Activated T-cell treated with anti-CD3 and anti-CD28 coated beads, Interleukin-2, amount 50 U/mL, for 72 hours (primary cell): ENCODE measurements at regions not wholly inside any gene's neighbourhood (a gene's known extent, or its start where the extent isn't known, plus 50 kb on each side); places are given as distances from the start of the nearest gene placed in this dataset.

Experiments
- ATAC-seq, 2 donors: fragments of 150-1000 bp; cut with Tn5 transposase; replicated peaks in 1 of 2; 2 replicates each; pipeline ENCODE4 v1.10.0; 2021; ENCODE audit warnings: moderate library complexity in 2 of 2, mild to moderate bottlenecking in 1 of 2
- DNase-seq, 2 donors: peaks; one replicate each; pipeline ENCODE4 v3.0.0; 2021 to 2022; ENCODE audit warnings: mixed read lengths in 1 of 2
- H3K27ac Mint-ChIP-seq: one replicate; pipeline ENCODE4 v1.8.0; 2022; ENCODE audit warnings: mild to moderate bottlenecking, moderate library complexity, mixed read lengths
- H3K27me3 Mint-ChIP-seq: one replicate; pipeline ENCODE4 v1.8.0; 2022; ENCODE audit warnings: low read depth, mixed read lengths
- H3K36me3 Mint-ChIP-seq, 2 donors: one replicate each; pipeline ENCODE4 v1.8.0; 2022; ENCODE audit warnings: mixed read lengths in 2 of 2, mild to moderate bottlenecking in 1 of 2; ENCODE audit not compliant: insufficient read depth in 2 of 2
- H3K4me1 Mint-ChIP-seq: one replicate; pipeline ENCODE4 v1.8.0; 2022; ENCODE audit warnings: low read depth, mixed read lengths
- H3K4me3 Mint-ChIP-seq, 2 donors: one replicate each; pipeline ENCODE4 v1.8.0; 2022; ENCODE audit warnings: mild to moderate bottlenecking in 2 of 2, mixed read lengths in 2 of 2, moderate library complexity in 2 of 2
- H3K9me3 Mint-ChIP-seq, 2 donors: one replicate each; pipeline ENCODE4 v1.8.0; 2022; ENCODE audit warnings: mixed read lengths in 2 of 2

- DNase-seq: no peak
- H3K4me3 Mint-ChIP-seq: no peak overlapping the region
- peaks cover 0 to 4% of the 10 kb centered on the region in 2 donors for H3K9me3 Mint-ChIP-seq
- H3K27ac Mint-ChIP-seq: no peak overlapping the region
- H3K4me1 Mint-ChIP-seq: peaks cover 9% of the 10 kb centered on the region
- H3K27me3 Mint-ChIP-seq: no peaks in the 10 kb centered on the region
- ATAC-seq: no peak
- no peaks in the 10 kb centered on the region for H3K36me3 Mint-ChIP-seq
Observed at GRCh38 chr3:30245858-30246622, 360.4 kb upstream of the TGFBR2 start.

- H3K9me3 Mint-ChIP-seq: peaks cover 0 to 2% of the 10 kb centered on the region in 2 donors
- H3K4me1 Mint-ChIP-seq: peaks cover 9% of the 10 kb centered on the region
- no peaks in the 10 kb centered on the region for H3K27me3 Mint-ChIP-seq
- DNase-seq: no peak
- H3K27ac Mint-ChIP-seq: peak overlapping the region; percentile 51
- H3K36me3 Mint-ChIP-seq: no peaks in the 10 kb centered on the region
- peak; percentile 73 to 74 for ATAC-seq
- H3K4me3 Mint-ChIP-seq: peak overlapping the region; percentile 7 to 63
Observed at GRCh38 chr3:30248423-30248822, 358.0 kb upstream of the TGFBR2 start.

DNA sequence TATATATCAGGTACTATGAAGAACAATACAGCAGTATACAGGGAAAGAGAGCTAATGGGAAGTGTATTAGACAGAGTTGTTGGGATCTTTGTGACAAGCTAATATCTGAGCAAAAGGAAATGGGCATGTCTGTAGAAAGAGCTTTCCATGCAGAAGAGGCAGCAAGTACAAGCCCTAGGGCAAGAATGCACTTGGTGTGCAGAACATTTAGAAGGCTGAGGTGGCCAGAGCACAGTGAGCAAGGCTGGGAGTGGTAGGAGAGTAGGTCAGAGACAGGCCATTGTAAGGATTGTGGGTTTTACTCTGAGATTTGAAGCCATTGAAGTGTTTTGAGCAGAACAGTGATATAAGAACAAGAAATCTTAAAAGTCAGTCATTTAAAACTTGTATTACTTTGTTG lies 353.9 kb upstream of the TGFBR2 start:
- DNase-seq: no peak
- Mint-ChIP-seq H3K36me3 (no peaks in the 10 kb centered on the region), H3K4me1 (peaks cover 9% of the 10 kb centered on the region), H3K9me3 (peaks cover 0 to 2% of the 10 kb centered on the region in 2 donors), H3K27me3 (no peaks in the 10 kb centered on the region), H3K27ac (no peak overlapping the region), H3K4me3 (no peak overlapping the region)
- ATAC-seq: no peak

GRCh38 chr3:30253832-30254231 lies 352.6 kb upstream of the TGFBR2 start:
- no peak overlapping the region for H3K4me3 Mint-ChIP-seq
- H3K27me3 Mint-ChIP-seq: no peaks in the 10 kb centered on the region
- H3K36me3 Mint-ChIP-seq: no peaks in the 10 kb centered on the region
- no peak overlapping the region for H3K27ac Mint-ChIP-seq
- ATAC-seq (no peak), DNase-seq (no peak)
- H3K9me3 Mint-ChIP-seq: peaks cover 0 to 2% of the 10 kb centered on the region in 2 donors
- no peaks in the 10 kb centered on the region for H3K4me1 Mint-ChIP-seq

GRCh38 chr3:30256474-30256873 lies 349.9 kb upstream of the TGFBR2 start:
- H3K4me3 Mint-ChIP-seq: no peak overlapping the region
- ATAC-seq (no peak), DNase-seq (no peak)
- no peaks in the 10 kb centered on the region for H3K27me3 Mint-ChIP-seq
- no peaks in the 10 kb centered on the region for H3K36me3 Mint-ChIP-seq
- no peak overlapping the region for H3K27ac Mint-ChIP-seq
- peaks cover 0 to 2% of the 10 kb centered on the region in 2 donors for H3K9me3 Mint-ChIP-seq
- no peaks in the 10 kb centered on the region for H3K4me1 Mint-ChIP-seq

DNA sequence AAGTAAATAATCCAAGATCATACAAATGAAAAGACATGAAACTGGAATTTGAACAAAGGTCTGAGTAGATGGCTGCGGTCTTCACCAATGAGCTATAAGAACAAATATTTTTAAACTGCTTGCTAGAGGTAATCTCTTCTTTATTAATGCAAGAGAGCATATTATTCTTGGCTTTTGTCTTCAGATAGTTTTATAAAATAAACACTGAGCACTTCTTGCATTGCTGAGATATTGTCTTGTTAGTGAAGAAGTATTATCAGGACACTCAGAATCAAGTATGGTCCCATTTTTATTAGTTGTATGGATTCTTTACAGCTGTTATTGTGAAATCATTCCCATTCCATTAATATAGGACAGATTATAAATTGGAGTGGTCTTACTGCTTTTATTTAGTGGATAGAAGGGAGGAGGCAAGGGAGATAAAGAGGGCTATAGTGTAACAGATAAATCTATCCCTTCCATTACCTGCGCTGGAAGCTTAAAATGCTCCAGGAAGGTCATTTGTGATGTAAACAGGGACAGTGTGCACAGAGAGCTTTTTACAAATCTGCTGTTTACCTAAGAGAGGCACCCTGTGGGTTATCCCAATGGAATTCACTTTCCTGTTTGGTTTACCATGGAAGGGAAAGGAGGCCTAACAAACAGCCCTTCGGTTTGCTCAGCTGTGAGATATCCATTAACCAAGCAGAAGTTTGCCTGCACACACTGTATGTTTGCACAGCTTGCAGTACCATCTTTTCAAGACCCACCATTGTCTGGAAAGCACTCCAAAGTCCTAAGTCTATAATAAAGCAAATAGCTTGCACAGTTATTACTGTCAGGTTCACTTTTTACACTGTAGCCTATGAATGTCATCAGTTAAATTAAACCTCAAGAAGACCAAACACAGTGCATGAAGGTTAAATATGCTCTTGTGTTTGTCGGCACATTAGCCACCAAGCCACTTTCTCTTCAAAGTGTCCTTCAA lies 347.7 kb upstream of the TGFBR2 start:
- ATAC-seq (no peak), DNase-seq (no peak)
- H3K36me3 Mint-ChIP-seq: no peaks in the 10 kb centered on the region
- no peaks in the 10 kb centered on the region for H3K9me3 Mint-ChIP-seq
- peaks cover 7% of the 10 kb centered on the region for H3K4me1 Mint-ChIP-seq
- H3K27ac Mint-ChIP-seq: no peak overlapping the region
- no peak overlapping the region for H3K4me3 Mint-ChIP-seq
- no peaks in the 10 kb centered on the region for H3K27me3 Mint-ChIP-seq

GRCh38 chr3:30259730-30260129 lies 346.7 kb upstream of the TGFBR2 start:
- no peak for DNase-seq
- H3K9me3 Mint-ChIP-seq: peaks cover 0 to 4% of the 10 kb centered on the region in 2 donors
- H3K4me3 Mint-ChIP-seq: no peak overlapping the region
- H3K36me3 Mint-ChIP-seq: peaks cover 5 to 8% of the 10 kb centered on the region in 2 donors
- no peak for ATAC-seq
- no peak overlapping the region for H3K27ac Mint-ChIP-seq
- peaks cover 7% of the 10 kb centered on the region for H3K4me1 Mint-ChIP-seq
- H3K27me3 Mint-ChIP-seq: no peaks in the 10 kb centered on the region

GRCh38 chr3:30260762-30261161 lies 345.6 kb upstream of the TGFBR2 start:
- H3K4me1 Mint-ChIP-seq: peaks cover 7% of the 10 kb centered on the region
- H3K27me3 Mint-ChIP-seq: no peaks in the 10 kb centered on the region
- peaks cover 2 to 5% of the 10 kb centered on the region in 2 donors for H3K9me3 Mint-ChIP-seq
- ATAC-seq (no peak), DNase-seq (no peak)
- H3K36me3 Mint-ChIP-seq: peaks cover 7 to 11% of the 10 kb centered on the region in 2 donors
- H3K27ac Mint-ChIP-seq: no peak overlapping the region
- no peak overlapping the region for H3K4me3 Mint-ChIP-seq

GRCh38 chr3:30263238-30263924 lies 343.0 kb upstream of the TGFBR2 start:
- Mint-ChIP-seq H3K27ac (no peak overlapping the region), H3K36me3 (peaks cover 7 to 11% of the 10 kb centered on the region in 2 donors), H3K9me3 (peaks cover 2 to 5% of the 10 kb centered on the region in 2 donors), H3K4me3 (no peak overlapping the region), H3K4me1 (peaks cover 7% of the 10 kb centered on the region), H3K27me3 (no peaks in the 10 kb centered on the region)
- no peak for DNase-seq
- ATAC-seq: no peak

- no peaks in the 10 kb centered on the region for H3K27me3 Mint-ChIP-seq
- no peak overlapping the region for H3K4me3 Mint-ChIP-seq
- DNase-seq: no peak
- no peak for ATAC-seq
- peaks cover 2 to 5% of the 10 kb centered on the region in 2 donors for H3K9me3 Mint-ChIP-seq
- H3K4me1 Mint-ChIP-seq: peaks cover 7% of the 10 kb centered on the region
- H3K27ac Mint-ChIP-seq: no peak overlapping the region
- peaks cover 7 to 11% of the 10 kb centered on the region in 2 donors for H3K36me3 Mint-ChIP-seq
Observed at GRCh38 chr3:30263925-30264313, 342.5 kb upstream of the TGFBR2 start.

- H3K4me3 Mint-ChIP-seq: no peak overlapping the region
- DNase-seq (no peak), ATAC-seq (no peak)
- H3K9me3 Mint-ChIP-seq: peaks cover 2 to 5% of the 10 kb centered on the region in 2 donors
- H3K27me3 Mint-ChIP-seq: no peaks in the 10 kb centered on the region
- peaks cover 7% of the 10 kb centered on the region for H3K4me1 Mint-ChIP-seq
- no peak overlapping the region for H3K27ac Mint-ChIP-seq
- H3K36me3 Mint-ChIP-seq: peaks cover 7 to 11% of the 10 kb centered on the region in 2 donors
Observed at GRCh38 chr3:30266524-30266923, 339.9 kb upstream of the TGFBR2 start.

DNA sequence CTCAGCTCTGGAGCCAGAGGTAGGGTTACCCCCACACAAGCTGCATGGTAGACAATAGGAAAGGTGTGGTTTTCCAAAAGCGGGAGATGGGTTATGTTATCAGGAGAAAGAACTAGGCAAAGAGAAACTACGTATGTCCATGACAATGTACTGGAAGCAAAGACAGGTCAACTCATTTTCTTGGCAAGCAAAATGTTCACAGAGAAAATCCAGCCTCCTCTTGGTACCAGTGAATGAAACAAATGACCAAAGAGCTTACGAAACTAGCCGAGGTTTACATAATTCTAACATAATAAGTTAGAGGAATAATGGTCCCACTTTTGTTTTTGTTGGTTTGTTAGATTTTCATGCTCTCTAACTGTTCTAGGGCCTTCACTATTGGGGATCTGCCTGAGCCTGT lies 338.1 kb upstream of the TGFBR2 start:
- peaks cover 2 to 5% of the 10 kb centered on the region in 2 donors for H3K9me3 Mint-ChIP-seq
- H3K36me3 Mint-ChIP-seq: peaks cover 7 to 11% of the 10 kb centered on the region in 2 donors
- H3K4me1 Mint-ChIP-seq: no peaks in the 10 kb centered on the region
- H3K4me3 Mint-ChIP-seq: no peak overlapping the region
- ATAC-seq (no peak), DNase-seq (no peak)
- H3K27ac Mint-ChIP-seq: no peak overlapping the region
- H3K27me3 Mint-ChIP-seq: no peaks in the 10 kb centered on the region
